ENCODE measurements at regions not wholly inside any gene's neighbourhood (a gene's known extent, or its start where the extent isn't known, plus 50 kb on each side); places are given as distances from the start of the nearest gene placed in this dataset.

GRCh38 chr2:129810521-129810920 lies 168.9 kb upstream of the RAB6C start:
- TF ChIP-seq POLR2A (IDR thresholded peaks at IDR 0.05) = no peak
- no peak for TF ChIP-seq CTCF (IDR thresholded peaks at IDR 0.05)

Measured in Peyer's patch (tissue), 4 donors.